WI38 (cell line): ENCODE measurements at regions not wholly inside any gene's neighbourhood (a gene's known extent, or its start where the extent isn't known, plus 50 kb on each side); places are given as distances from the start of the nearest gene placed in this dataset.

Experiments used
- H3K4me3 ChIP-seq: 2 replicates; pipeline ENCODE4 v1.5.1; 2011; ENCODE audit warnings: low read depth, mild to moderate bottlenecking, control low read depth, low read length
- CTCF ChIP-seq: IDR thresholded peaks from 2 replicates; pipeline ENCODE4 v1.5.1; 2012; ENCODE audit warnings: low read depth, mild to moderate bottlenecking, control low read depth, low read length

- H3K4me3 ChIP-seq: no peak overlapping the region
- no peak for TF ChIP-seq CTCF
These were observed 74.0 kb upstream of the LINGO1 start for GRCh38 chr15:77706482-77707244.

GRCh38 chr15:77702211-77702957, 69.7 kb upstream of the LINGO1 start:
- H3K4me3 ChIP-seq: no peak overlapping the region
- no peak for TF ChIP-seq CTCF

- no peak for TF ChIP-seq CTCF
- no peak overlapping the region for H3K4me3 ChIP-seq
These were observed 65.8 kb upstream of the LINGO1 start for GRCh38 chr15:77698481-77698880.

GRCh38 chr15:77697893-77698292, 65.2 kb upstream of the LINGO1 start:
- no peak for TF ChIP-seq CTCF
- H3K4me3 ChIP-seq: no peak overlapping the region

GRCh38 chr15:77696871-77697270, 64.2 kb upstream of the LINGO1 start:
- no peak for TF ChIP-seq CTCF
- no peak overlapping the region for H3K4me3 ChIP-seq

- no peak for TF ChIP-seq CTCF
- no peak overlapping the region for H3K4me3 ChIP-seq
These were observed 63.4 kb upstream of the LINGO1 start for GRCh38 chr15:77695961-77696582.

GRCh38 chr15:77695548-77695947, 62.8 kb upstream of the LINGO1 start:
- H3K4me3 ChIP-seq: no peak overlapping the region
- TF ChIP-seq CTCF: no peak
